ENCODE measurements at regions not wholly inside any gene's neighbourhood (a gene's known extent, or its start where the extent isn't known, plus 50 kb on each side); places are given as distances from the start of the nearest gene placed in this dataset.
"Not testable (repeated sequence)": the region's sequence is repeated elsewhere in the genome, so short reads cannot be mapped to it uniquely, and the experiment has no call there.

DNA sequence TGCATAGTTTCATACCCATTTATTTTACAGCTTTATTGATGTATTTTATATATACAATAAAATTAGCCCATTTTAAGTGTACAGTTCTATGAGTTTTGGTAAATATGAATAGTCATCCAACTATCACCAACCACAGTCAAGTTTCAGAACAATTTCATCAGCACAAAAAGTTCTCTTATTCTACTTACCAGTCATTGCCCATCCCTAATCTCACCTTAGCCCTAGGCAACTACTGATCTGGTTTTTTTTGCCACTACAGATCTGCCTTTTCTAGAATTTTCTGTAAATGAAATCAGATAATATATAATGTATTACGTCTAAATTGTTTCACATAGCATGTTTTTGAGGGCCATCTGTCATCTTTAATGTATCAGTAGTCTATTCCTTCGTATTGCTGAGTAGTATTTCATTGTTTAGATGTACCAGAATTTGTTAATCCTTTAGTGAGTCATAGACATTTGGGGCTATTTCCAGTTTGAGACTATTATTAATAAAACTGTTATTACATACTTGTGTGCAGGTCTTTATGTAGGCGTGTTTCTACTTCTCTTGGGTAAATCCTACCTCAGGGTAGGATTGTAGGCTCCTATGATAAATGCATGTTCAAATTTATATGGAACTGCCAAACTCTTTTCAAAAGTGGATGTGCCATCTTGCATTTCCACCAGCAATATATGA is 198.5 kb upstream of the ADAMTSL1 start:
- WGBS = 88% methylated on average over 3 of the region's 3 CpGs
- no peaks in the 10 kb centered on the region for H3K36me3 ChIP-seq (ENCODE audit: insufficient read depth)
- no peak for DNase-seq (ENCODE audit: extremely low spot score)
- H3K4me3 ChIP-seq (ENCODE audit: low read depth, low read length) = no peak overlapping the region
- H3K27ac ChIP-seq (ENCODE audit: low read depth) = no peak overlapping the region
- no peaks in the 10 kb centered on the region for H3K4me1 ChIP-seq (ENCODE audit: insufficient read depth)

DNA sequence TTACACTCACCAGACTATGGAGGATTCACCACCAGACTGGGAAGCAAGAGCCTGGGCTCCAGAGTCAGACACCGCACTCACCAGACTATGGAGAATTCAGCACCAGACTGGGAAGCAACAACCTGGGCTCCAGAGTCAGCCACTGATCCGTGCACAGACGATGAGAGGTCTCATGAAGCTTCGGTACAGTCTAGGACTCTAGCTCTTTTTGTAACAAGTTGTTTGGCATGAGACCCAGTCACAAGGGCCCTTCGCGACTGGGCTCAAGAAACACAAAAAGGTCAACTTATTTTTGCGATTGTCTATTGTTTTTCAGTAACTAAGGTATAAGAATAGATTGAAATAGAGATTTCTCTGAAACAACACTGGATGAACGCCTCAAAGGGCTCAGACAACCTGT is 192.7 kb upstream of the ADAMTSL1 start:
- H3K27ac ChIP-seq (ENCODE audit: low read depth) = no peak overlapping the region
- H3K4me1 ChIP-seq (ENCODE audit: insufficient read depth) = no peaks in the 10 kb centered on the region
- no peak for DNase-seq (ENCODE audit: extremely low spot score)
- H3K36me3 ChIP-seq (ENCODE audit: insufficient read depth) = no peaks in the 10 kb centered on the region
- WGBS = 95% methylated on average over 8 of the region's 8 CpGs
- H3K4me3 ChIP-seq (ENCODE audit: low read depth, low read length) = no peak overlapping the region

DNA sequence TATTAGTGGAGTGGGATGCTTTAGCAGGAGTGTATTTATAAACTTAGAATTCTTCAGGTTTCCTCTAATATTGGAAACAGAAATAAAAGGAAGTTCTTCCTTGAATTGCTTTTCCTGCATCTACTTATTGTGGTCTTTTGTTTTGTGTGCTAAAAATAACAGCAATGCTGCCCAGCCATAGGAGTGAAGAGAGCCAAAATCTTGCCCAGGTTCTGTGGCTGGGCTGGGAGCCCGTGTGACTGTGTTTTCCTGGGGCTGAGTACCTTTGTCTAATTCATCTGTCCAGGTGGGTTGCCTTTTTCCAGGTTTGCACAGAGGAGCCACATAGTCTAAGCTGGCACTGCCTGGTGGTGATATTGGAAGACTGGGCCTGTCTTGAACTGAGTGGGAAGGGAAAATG is 179.7 kb upstream of the ADAMTSL1 start:
- no peaks in the 10 kb centered on the region for H3K36me3 ChIP-seq (ENCODE audit: insufficient read depth)
- H3K27ac ChIP-seq (ENCODE audit: low read depth) = no peak overlapping the region
- no peak for DNase-seq (ENCODE audit: extremely low spot score)
- H3K4me3 ChIP-seq (ENCODE audit: low read depth, low read length) = no peak overlapping the region
- H3K4me1 ChIP-seq (ENCODE audit: insufficient read depth) = no peaks in the 10 kb centered on the region
- 84% methylated on average over 1 of the region's 1 CpG for WGBS

DNA sequence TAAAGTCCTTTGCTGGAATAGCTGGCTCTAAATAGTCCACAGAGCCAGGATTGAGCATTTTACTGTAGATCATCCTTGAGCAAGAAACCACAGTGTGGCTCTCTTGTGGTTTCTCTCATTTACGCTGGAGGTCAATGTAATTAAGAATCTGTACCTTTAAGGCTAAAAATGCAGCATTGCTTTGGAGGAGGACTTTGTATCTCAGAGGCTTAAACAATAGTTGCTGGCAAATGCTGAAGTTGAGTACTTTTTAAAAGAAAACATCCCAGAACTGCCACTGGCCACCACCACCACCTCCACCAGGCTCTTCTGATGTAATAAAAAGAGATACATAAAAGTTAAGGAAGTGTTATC is 177.3 kb upstream of the ADAMTSL1 start:
- WGBS = 77% methylated on average over 1 of the region's 1 CpG
- H3K4me1 ChIP-seq (ENCODE audit: insufficient read depth) = no peaks in the 10 kb centered on the region
- no peak overlapping the region for H3K4me3 ChIP-seq (ENCODE audit: low read depth, low read length)
- no peak for DNase-seq (ENCODE audit: extremely low spot score)
- no peaks in the 10 kb centered on the region for H3K36me3 ChIP-seq (ENCODE audit: insufficient read depth)
- H3K27ac ChIP-seq (ENCODE audit: low read depth) = no peak overlapping the region

DNA sequence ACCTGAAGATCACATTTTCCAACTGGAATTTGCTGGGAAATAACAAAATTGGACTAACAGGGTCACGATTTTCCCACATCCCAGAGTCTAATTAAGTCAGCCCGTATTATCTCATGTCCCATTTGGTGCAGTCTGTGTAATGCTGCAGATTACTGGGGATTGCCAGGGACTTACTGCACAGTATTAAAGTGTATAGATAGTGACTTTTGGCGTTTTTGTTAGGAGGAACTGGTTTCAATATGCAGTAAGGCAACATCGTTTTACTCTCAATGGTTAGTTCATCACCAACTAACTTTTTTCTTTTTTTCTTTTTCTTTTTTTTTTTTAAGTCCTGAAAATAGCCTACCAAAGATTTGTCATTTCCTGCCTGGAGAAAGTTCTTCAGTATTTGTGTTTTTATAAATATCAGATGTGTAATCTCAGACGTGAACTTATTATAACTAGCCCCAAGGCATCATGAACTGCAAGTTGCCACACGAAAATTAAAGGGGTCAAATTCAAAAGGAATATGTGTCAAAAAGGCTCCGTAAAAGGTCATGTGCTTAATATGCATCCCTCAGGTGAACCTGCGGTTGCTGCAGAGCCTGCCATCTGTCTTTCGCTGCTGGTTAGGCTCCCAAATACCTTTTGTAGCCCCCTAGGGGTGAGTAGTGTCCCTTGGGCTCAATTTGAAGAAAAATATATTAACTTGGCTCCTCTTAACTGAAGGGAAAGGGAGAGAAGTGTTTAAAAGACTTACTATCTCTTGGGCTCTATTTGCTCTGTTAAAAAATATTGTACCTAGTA is 176.7 kb upstream of the ADAMTSL1 start:
- H3K36me3 ChIP-seq (ENCODE audit: insufficient read depth) = no peaks in the 10 kb centered on the region
- 34% methylated on average over 9 of the region's 9 CpGs for WGBS
- no peak for DNase-seq (ENCODE audit: extremely low spot score)
- no peak overlapping the region for H3K4me3 ChIP-seq (ENCODE audit: low read depth, low read length)
- H3K4me1 ChIP-seq (ENCODE audit: insufficient read depth) = no peaks in the 10 kb centered on the region
- no peak overlapping the region for H3K27ac ChIP-seq (ENCODE audit: low read depth)

DNA sequence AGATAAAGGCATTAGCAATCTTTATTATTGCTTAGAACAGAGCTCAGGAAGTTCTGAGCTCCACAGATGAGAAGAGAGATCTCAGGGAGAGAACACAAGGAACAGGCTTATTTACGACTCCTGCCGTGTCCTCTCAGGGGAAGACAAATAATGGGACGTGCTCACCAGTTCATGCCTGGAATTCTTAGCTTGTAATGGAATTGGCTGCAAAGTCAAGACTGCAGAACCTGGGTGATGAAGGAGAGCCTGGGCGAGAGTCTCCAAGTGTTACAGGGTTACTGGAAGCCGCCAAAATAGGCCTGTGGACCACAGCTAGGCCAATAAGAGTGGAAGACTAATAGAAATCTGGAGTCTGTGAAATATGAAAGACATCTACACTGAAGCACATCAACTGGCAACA is 174.5 kb upstream of the ADAMTSL1 start:
- H3K4me3 ChIP-seq (ENCODE audit: low read depth, low read length) = no peak overlapping the region
- DNase-seq (ENCODE audit: extremely low spot score) = no peak
- no peaks in the 10 kb centered on the region for H3K4me1 ChIP-seq (ENCODE audit: insufficient read depth)
- WGBS = 66% methylated on average over 5 of the region's 5 CpGs
- H3K27ac ChIP-seq (ENCODE audit: low read depth) = no peak overlapping the region
- H3K36me3 ChIP-seq (ENCODE audit: insufficient read depth) = no peaks in the 10 kb centered on the region

DNA sequence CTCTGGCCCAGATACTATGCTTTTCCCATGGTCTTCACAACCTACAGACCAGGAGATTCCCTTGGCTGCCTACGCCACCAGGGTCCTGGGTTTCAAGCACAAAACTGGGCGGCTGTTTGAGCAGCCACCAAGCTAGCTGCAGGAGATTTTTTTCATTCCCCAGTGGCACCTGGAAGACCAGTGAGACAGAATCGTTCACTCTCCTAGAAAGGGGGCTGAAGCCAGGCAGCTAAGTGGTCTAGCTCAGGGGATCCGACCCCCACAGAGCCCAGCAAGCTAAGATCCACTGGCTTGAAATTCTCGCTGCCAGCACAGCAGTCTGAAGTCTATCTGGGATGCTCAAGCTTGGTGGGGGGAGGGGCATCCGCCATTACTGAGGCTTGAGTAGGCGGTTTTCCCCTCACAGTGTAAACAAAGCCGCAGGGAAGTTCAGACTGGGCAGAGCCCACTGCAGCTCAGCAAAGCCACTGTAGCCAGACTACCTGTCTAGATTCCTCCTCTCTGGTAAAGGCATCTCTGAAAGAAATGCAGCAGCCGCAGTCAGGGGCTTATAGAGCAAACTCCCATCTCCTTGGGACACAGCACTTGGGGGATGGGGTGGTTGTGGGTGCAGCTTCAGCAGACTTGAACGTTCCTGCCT is 168.7 kb upstream of the ADAMTSL1 start:
- WGBS = 60% methylated on average over 10 of the region's 10 CpGs
- H3K36me3 ChIP-seq (ENCODE audit: insufficient read depth); DNase-seq (ENCODE audit: extremely low spot score); H3K4me1 ChIP-seq (ENCODE audit: insufficient read depth); H3K4me3 ChIP-seq (ENCODE audit: low read depth, low read length); H3K27ac ChIP-seq (ENCODE audit: low read depth): not testable (repeated sequence)

DNA sequence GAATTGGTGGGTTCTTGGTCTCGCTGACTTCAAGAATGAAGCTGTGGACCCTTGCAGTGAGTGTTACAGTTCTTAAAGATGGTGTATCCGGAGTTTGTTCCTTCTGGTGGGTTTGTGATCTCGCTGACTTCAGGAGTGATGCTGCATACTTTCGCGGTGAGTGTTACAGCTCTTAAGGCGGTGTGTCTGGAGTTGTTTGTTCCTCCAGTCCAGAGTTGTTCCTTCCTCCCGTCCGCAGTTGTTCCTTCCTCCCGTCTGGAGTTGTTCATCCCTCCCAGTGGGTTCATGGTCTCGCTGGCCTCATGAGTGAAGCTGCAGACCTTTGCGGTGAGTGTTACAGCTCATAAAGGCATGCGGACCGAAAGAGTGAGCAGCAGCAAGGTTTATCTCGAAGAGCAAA is 159.6 kb upstream of the ADAMTSL1 start:
- Histone ChIP-seq H3K27ac (ENCODE audit: low read depth) (no peak overlapping the region), H3K4me3 (ENCODE audit: low read depth, low read length) (no peak overlapping the region), H3K36me3 (ENCODE audit: insufficient read depth) (no peaks in the 10 kb centered on the region), H3K4me1 (ENCODE audit: insufficient read depth) (no peaks in the 10 kb centered on the region)
- WGBS = 93% methylated on average over 14 of the region's 14 CpGs
- no peak for DNase-seq (ENCODE audit: extremely low spot score)

DNA sequence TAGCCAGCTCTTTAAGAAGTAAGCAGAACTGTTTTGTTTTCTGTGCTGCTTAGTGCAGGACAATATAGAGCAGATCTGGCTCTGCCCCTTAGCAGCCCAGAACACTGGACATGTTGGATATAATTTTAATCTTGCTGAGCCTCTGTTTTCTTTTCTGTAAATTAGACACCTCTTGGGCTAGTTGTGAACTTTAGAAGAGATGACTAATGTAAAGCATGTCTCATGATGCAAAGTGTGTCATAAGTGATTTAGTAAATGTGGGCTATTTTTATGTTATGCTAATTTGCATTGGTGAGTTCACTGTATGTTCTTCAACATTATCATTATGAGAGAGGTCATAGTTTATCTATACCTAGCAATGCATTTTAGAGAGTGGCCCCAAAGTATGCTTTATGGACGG is 156.1 kb upstream of the ADAMTSL1 start:
- DNase-seq (ENCODE audit: extremely low spot score) = no peak
- Histone ChIP-seq H3K4me3 (ENCODE audit: low read depth, low read length) (no peak overlapping the region), H3K36me3 (ENCODE audit: insufficient read depth) (no peaks in the 10 kb centered on the region), H3K4me1 (ENCODE audit: insufficient read depth) (no peaks in the 10 kb centered on the region), H3K27ac (ENCODE audit: low read depth) (no peak overlapping the region)
- WGBS = 93% methylated on average over 1 of the region's 1 CpG

DNA sequence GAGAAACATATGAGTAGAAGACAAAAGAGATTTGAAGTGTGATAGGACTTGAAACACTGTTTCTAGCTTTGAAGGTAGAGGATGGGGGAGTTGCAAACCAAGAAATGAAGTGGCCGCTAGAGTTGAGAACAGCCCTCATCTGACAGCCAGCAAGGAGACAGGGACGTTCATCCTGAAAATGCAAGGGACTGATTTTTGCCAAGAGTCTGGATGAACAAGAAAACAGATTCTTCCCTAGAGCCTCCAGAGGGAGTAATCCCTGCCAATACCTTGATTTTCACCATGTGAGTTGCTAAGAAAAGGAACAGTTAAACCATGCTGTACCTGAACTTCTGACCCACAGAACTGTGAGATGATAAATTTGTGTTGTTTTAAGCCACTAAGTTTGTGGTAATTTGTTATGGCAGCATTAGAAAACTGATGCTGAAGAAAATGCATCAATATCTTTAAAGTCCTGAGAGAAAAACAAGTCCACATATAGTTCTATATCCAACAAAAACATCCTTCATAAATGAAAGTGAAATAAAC is 154.0 kb upstream of the ADAMTSL1 start:
- 52% methylated on average over 2 of the region's 2 CpGs for WGBS
- no peaks in the 10 kb centered on the region for H3K36me3 ChIP-seq (ENCODE audit: insufficient read depth)
- no peak overlapping the region for H3K4me3 ChIP-seq (ENCODE audit: low read depth, low read length)
- no peaks in the 10 kb centered on the region for H3K4me1 ChIP-seq (ENCODE audit: insufficient read depth)
- DNase-seq (ENCODE audit: extremely low spot score) = no peak
- H3K27ac ChIP-seq (ENCODE audit: low read depth) = no peak overlapping the region

DNA sequence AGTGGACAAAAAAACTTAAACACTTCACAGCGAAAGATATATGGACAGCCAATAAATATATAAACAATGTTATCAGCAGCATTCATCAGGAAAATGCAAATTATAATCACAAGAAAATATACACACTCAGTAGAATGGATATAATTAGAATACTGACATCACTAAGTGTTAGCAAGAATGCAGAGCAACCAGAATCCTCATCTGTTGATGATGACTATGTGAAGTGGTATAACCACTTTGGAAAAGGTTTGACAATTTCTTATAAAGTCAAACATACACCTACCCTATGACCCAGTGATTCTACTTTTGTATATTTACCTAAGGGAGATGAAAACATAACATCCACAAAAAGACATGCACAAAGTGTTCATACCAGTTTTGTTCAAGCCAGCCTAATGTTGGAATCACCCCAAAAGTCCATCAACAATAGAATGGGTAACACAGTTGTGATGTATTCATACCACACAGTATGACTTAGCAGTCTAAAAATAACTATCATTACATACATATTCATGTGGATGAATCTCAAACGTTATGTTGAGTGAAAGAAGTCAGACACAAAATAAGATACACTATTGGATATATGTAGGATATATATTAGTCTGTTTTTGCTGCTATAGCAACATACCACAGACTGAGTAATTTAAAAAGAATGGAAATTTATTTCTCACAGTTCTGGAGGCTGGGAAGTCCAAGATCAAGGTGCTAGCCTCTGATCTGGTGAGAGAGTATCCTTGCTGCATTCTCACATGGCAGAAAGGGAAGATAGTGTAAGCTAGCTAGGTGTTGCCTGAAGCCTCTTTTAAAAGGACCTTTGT is 148.8 kb upstream of the ADAMTSL1 start:
- Histone ChIP-seq H3K27ac (ENCODE audit: low read depth) (no peak overlapping the region), H3K4me3 (ENCODE audit: low read depth, low read length) (no peak overlapping the region), H3K36me3 (ENCODE audit: insufficient read depth) (no peaks in the 10 kb centered on the region), H3K4me1 (ENCODE audit: insufficient read depth) (no peaks in the 10 kb centered on the region)
- no peak for DNase-seq (ENCODE audit: extremely low spot score)
- WGBS = 77% methylated on average over 2 of the region's 2 CpGs

DNA sequence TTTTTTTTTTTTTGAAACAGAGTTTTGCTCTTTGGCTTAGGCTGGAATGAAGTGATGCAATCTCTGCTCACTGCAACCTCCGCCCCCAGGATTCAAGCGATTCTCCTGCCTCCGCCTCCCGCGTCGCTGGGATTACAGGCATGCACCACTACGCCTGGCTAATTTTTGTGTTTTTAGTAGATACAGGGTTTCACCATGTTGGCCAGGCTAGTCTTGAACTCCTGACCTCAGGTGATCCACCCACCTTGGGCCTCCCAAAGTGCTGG is 148.3 kb upstream of the ADAMTSL1 start:
- not testable (repeated sequence) for H3K27ac ChIP-seq (ENCODE audit: low read depth); H3K4me3 ChIP-seq (ENCODE audit: low read depth, low read length); DNase-seq (ENCODE audit: extremely low spot score); H3K4me1 ChIP-seq (ENCODE audit: insufficient read depth); H3K36me3 ChIP-seq (ENCODE audit: insufficient read depth)
- WGBS = 92% methylated on average over 7 of the region's 7 CpGs

DNA sequence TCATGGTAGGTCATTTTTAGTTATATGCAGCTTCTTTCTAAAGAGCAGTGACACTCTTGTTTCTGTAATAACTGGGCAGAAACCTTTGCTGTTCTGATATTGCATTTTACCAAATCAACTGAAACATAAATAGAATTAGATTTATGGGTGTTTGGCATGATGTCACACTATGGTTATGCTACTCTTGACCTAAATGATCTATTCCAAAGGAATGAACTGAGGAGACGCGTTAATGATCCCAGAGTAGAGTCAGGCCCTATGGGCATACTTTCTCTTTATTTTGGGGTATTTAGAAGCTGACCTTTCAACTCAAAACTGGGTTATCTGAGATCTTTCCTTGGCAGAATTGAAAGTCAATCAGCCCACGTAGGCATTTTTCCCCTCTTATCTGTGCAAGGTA is 146.8 kb upstream of the ADAMTSL1 start:
- Histone ChIP-seq H3K36me3 (ENCODE audit: insufficient read depth) (no peaks in the 10 kb centered on the region), H3K4me3 (ENCODE audit: low read depth, low read length) (no peak overlapping the region), H3K4me1 (ENCODE audit: insufficient read depth) (no peaks in the 10 kb centered on the region), H3K27ac (ENCODE audit: low read depth) (no peak overlapping the region)
- DNase-seq (ENCODE audit: extremely low spot score) = no peak
- WGBS = 75% methylated on average over 3 of the region's 3 CpGs
